CD4-positive, alpha-beta T cell (primary cell): ENCODE measurements at regions not wholly inside any gene's neighbourhood (a gene's known extent, or its start where the extent isn't known, plus 50 kb on each side); places are given as distances from the start of the nearest gene placed in this dataset.

ENCODE experiments used
- ATAC-seq: fragments of 200-7000 bp; cut with Tn5 transposase; one replicate; pipeline ENCODE4 v1.10.0; 2022; ENCODE audit warnings: mild to moderate bottlenecking; ENCODE audit not compliant: poor library complexity
- CTCF ChIA-PET: fragments of 350-600 bp; sonication (Branson Sonifier 250); formaldehyde crosslinking; loops from one replicate; lab custom pipeline; 2021; ENCODE audit warnings: antibody characterized with exemption, inconsistent platforms; lab: Charles Lee
- POLR2A ChIA-PET: fragments of 350-600 bp; sonication (Branson Sonifier 250); formaldehyde crosslinking; loops from one replicate; lab custom pipeline; 2021; ENCODE audit warnings: antibody characterized with exemption, inconsistent platforms; lab: Charles Lee
- DNase-seq, 14 experiments: peaks; one replicate each; pipeline ENCODE4 v3.0.0-alpha.2; 2013 to 2020; ENCODE audit warnings: mixed read lengths in 2 of 14
- H3K27ac ChIP-seq, 2 donors: one replicate each; pipeline versions ENCODE4 v1.5.1 to v1.7.0; 2013; ENCODE audit warnings: low read length in 2 of 2, low read depth in 1 of 2, mild to moderate bottlenecking in 1 of 2
- H3K27me3 ChIP-seq, 2 experiments: 1 replicate in 1 of 2; 2 replicates in 1 of 2; pipeline versions ENCODE4 v1.6.1 to v1.7.0; 2013; ENCODE audit warnings: low read length in 2 of 2, control low read depth in 1 of 2, mild to moderate bottlenecking in 1 of 2, moderate library complexity in 1 of 2; ENCODE audit not compliant: insufficient read depth in 2 of 2, control insufficient read depth in 1 of 2
- H3K36me3 ChIP-seq: one replicate; pipeline ENCODE4 v1.6.1; 2013; ENCODE audit warnings: low read length, control low read depth; ENCODE audit not compliant: insufficient read depth
- H3K4me1 ChIP-seq: one replicate; pipeline ENCODE4 v1.6.1; 2013; ENCODE audit warnings: low read length, control low read depth; ENCODE audit not compliant: insufficient read depth
- H3K4me3 ChIP-seq: one replicate; pipeline ENCODE4 v1.5.1; 2013; ENCODE audit warnings: mild to moderate bottlenecking, low read length, moderate library complexity
- H3K9me3 ChIP-seq, 2 experiments: 1 replicate in 1 of 2; 2 replicates in 1 of 2; pipeline versions ENCODE4 v1.6.1 to v1.7.0; 2013; ENCODE audit warnings: low read length in 2 of 2, mild to moderate bottlenecking in 2 of 2, control low read depth in 1 of 2, moderate library complexity in 1 of 2; ENCODE audit not compliant: control insufficient read depth in 1 of 2, insufficient read depth in 1 of 2
- H3K27ac Mint-ChIP-seq: one replicate; pipeline ENCODE4 v1.8.0; 2020; ENCODE audit warnings: mixed read lengths
- H3K27me3 Mint-ChIP-seq: one replicate; pipeline ENCODE4 v1.8.0; 2021; ENCODE audit warnings: mixed read lengths
- H3K36me3 Mint-ChIP-seq: one replicate; pipeline ENCODE4 v1.8.0; 2021; ENCODE audit warnings: low read depth, mixed read lengths
- H3K4me1 Mint-ChIP-seq: one replicate; pipeline ENCODE4 v1.8.0; 2021; ENCODE audit warnings: low read depth, mixed read lengths
- H3K4me3 Mint-ChIP-seq: one replicate; pipeline ENCODE4 v1.8.0; 2020; ENCODE audit warnings: mild to moderate bottlenecking, mixed read lengths
- H3K9me3 Mint-ChIP-seq: one replicate; pipeline ENCODE4 v1.8.0; 2020; ENCODE audit warnings: mixed read lengths
- CTCF ChIP-seq: fragments of 200-600 bp; IDR thresholded peaks from one replicate; pipeline ENCODE4 v1.8.0; 2022; ENCODE audit warnings: antibody characterized with exemption, mild to moderate bottlenecking
- intact Hi-C, 2 experiments: fragments of 100-400 bp; cut with DNase I in 1 of 2; cut with micrococcal nuclease in 1 of 2; formaldehyde crosslinking; loops; one replicate each; pipeline versions ENCODE4 v1.15.1 to v1.9.0; 2023 to 2025; cut with DNase I, micrococcal nuclease

GRCh38 chr21:34298534-34299167 is 65.2 kb upstream of the KCNE2 start:
- no peaks in the 10 kb centered on the region for H3K36me3 Mint-ChIP-seq
- no peak overlapping the region for H3K27ac Mint-ChIP-seq
- no peak overlapping the region for H3K4me3 Mint-ChIP-seq
- H3K9me3 Mint-ChIP-seq, result no peaks in the 10 kb centered on the region
- no peak for TF ChIP-seq CTCF
- no peaks in the 10 kb centered on the region for H3K4me1 Mint-ChIP-seq
- Histone ChIP-seq H3K27ac (no peak overlapping the region), H3K4me1 (no peaks in the 10 kb centered on the region), H3K36me3 (no peaks in the 10 kb centered on the region), H3K27me3 (no peaks in the 10 kb centered on the region), H3K9me3 (no peaks in the 10 kb centered on the region), H3K4me3 (no peak overlapping the region)
- intact Hi-C loops, result no loop called here
- ChIA-PET POLR2A (no interaction called here), CTCF (no interaction called here)
- no peaks in the 10 kb centered on the region for H3K27me3 Mint-ChIP-seq
- no peak for ATAC-seq
- DNase-seq, result no peak

- intact Hi-C loops, result no loop called here
- POLR2A ChIA-PET, result no interaction called here
- ATAC-seq (no peak), DNase-seq (no peak)
- H3K9me3 Mint-ChIP-seq, result peaks cover under 1% of the 10 kb centered on the region
- no peaks in the 10 kb centered on the region for H3K36me3 Mint-ChIP-seq
- no peak overlapping the region for H3K4me3 Mint-ChIP-seq
- no peak overlapping the region for H3K27ac ChIP-seq
- H3K4me1 Mint-ChIP-seq, result no peaks in the 10 kb centered on the region
- H3K27me3 ChIP-seq, result no peaks in the 10 kb centered on the region
- no peaks in the 10 kb centered on the region for H3K4me1 ChIP-seq
- H3K9me3 ChIP-seq, result no peaks in the 10 kb centered on the region
- no peak overlapping the region for H3K4me3 ChIP-seq
- no peaks in the 10 kb centered on the region for H3K27me3 Mint-ChIP-seq
- no peak for TF ChIP-seq CTCF
- CTCF ChIA-PET, result interaction anchor here (1.3 kb wide), 1 partner anchor 9 kb away, joined by 3 read pairs; no protein-coding TSS in a partner anchor
- H3K27ac Mint-ChIP-seq, result no peak overlapping the region
- no peaks in the 10 kb centered on the region for H3K36me3 ChIP-seq
Measured at GRCh38 chr21:34299168-34299539, 64.7 kb upstream of the KCNE2 start.

GRCh38 chr21:34302521-34302920 is 61.3 kb upstream of the KCNE2 start:
- DNase-seq, result no peak
- Mint-ChIP-seq H3K27me3 (peaks cover 5% of the 10 kb centered on the region), H3K9me3 (peaks cover 2% of the 10 kb centered on the region), H3K36me3 (no peaks in the 10 kb centered on the region), H3K4me1 (no peaks in the 10 kb centered on the region), H3K4me3 (no peak overlapping the region), H3K27ac (no peak overlapping the region)
- no peak for ATAC-seq
- ChIA-PET CTCF (interaction anchor here (1.3 kb wide), 1 partner anchor 14 kb away, joined by 3 read pairs; no protein-coding TSS in a partner anchor), POLR2A (no interaction called here)
- Histone ChIP-seq H3K27me3 (no peaks in the 10 kb centered on the region), H3K4me1 (no peaks in the 10 kb centered on the region), H3K27ac (no peak overlapping the region), H3K4me3 (no peak overlapping the region), H3K36me3 (no peaks in the 10 kb centered on the region), H3K9me3 (no peaks in the 10 kb centered on the region)
- TF ChIP-seq CTCF, result no peak
- intact Hi-C loops, result no loop called here
